ENCODE measurements at regions not wholly inside any gene's neighbourhood (a gene's known extent, or its start where the extent isn't known, plus 50 kb on each side); places are given as distances from the start of the nearest gene placed in this dataset.

DNA sequence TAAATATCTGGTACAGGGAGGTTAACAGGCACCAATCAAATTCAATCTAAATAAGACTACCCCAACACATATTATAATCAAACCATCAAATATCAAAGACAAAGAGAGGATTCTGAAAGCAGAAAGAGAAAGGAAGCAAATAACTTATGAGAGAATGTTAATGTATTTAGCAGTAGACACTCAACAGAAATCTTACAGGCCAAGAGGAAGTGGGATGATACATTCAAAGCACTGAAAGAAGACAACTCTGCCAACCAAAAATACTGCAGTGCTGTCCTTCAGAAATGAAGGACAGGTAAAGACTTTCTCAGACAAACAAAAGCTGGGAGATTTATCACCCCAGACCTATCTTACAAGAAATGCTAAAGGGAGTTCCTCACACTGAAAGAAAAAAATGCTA is 95.9 kb upstream of the PTHLH start:
- no peak overlapping the region for H3K4me3 ChIP-seq (IDR thresholded peaks at IDR 0.05; ENCODE audit: insufficient read depth, low read depth, low read length)
- no peaks in the 10 kb centered on the region for H3K4me1 ChIP-seq (ENCODE audit: low read depth, poor library complexity, severe bottlenecking)
- no peaks in the 10 kb centered on the region for H3K27me3 ChIP-seq (ENCODE audit: insufficient read depth, low read depth)
- H2AFZ ChIP-seq (ENCODE audit: low read depth) = no peak overlapping the region
- H3K36me3 ChIP-seq (ENCODE audit: insufficient read depth) = no peaks in the 10 kb centered on the region
- H4K20me1 ChIP-seq (ENCODE audit: insufficient read depth) = no peaks in the 10 kb centered on the region
- no peaks in the 10 kb centered on the region for H3K79me2 ChIP-seq (ENCODE audit: insufficient read depth, low read depth)
- H3K27ac ChIP-seq = no peak overlapping the region
- H3K9ac ChIP-seq = no peak overlapping the region
- TF ChIP-seq, protein P1, sequence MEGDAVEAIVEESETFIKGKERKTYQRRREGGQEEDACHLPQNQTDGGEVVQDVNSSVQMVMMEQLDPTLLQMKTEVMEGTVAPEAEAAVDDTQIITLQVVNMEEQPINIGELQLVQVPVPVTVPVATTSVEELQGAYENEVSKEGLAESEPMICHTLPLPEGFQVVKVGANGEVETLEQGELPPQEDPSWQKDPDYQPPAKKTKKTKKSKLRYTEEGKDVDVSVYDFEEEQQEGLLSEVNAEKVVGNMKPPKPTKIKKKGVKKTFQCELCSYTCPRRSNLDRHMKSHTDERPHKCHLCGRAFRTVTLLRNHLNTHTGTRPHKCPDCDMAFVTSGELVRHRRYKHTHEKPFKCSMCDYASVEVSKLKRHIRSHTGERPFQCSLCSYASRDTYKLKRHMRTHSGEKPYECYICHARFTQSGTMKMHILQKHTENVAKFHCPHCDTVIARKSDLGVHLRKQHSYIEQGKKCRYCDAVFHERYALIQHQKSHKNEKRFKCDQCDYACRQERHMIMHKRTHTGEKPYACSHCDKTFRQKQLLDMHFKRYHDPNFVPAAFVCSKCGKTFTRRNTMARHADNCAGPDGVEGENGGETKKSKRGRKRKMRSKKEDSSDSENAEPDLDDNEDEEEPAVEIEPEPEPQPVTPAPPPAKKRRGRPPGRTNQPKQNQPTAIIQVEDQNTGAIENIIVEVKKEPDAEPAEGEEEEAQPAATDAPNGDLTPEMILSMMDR (conservative IDR thresholded peaks at IDR 0.05; ENCODE audit: low read depth, low read length) = no peak
- no peak overlapping the region for H3K4me2 ChIP-seq

DNA sequence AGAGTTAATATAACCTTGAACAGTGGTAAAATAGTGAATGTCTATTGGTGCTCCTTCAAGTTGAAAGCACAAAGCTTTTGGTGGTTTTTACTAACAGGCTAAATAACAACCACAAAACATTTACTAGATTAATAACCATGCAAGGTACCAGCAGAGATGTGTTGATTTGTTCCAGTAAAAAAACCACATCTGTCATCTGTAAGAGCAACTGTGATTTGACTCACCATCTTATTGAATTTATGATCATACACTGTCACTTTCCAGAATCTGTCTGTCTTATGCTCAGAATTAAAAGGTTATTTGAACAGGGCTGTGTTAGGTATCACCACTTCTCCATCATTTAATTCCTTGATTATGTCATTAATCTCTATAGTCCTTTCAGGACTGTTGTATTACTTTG is 107.0 kb upstream of the PTHLH start:
- TF ChIP-seq, protein P1 (conservative IDR thresholded peaks at IDR 0.05; ENCODE audit: low read depth, low read length) = no peak
- Histone ChIP-seq H3K27ac (no peak overlapping the region), H4K20me1 (ENCODE audit: insufficient read depth) (no peaks in the 10 kb centered on the region), H3K27me3 (ENCODE audit: insufficient read depth, low read depth) (no peaks in the 10 kb centered on the region; the same call in 1 of the 2 replicates), H3K4me1 (ENCODE audit: low read depth, poor library complexity, severe bottlenecking) (no peaks in the 10 kb centered on the region), H2AFZ (ENCODE audit: low read depth) (no peak overlapping the region), H3K79me2 (ENCODE audit: insufficient read depth, low read depth) (no peaks in the 10 kb centered on the region), H3K4me3 (IDR thresholded peaks at IDR 0.05; ENCODE audit: insufficient read depth, low read depth, low read length) (no peak overlapping the region), H3K9ac (no peak overlapping the region), H3K4me2 (no peak overlapping the region), H3K36me3 (ENCODE audit: insufficient read depth) (no peaks in the 10 kb centered on the region)

DNA sequence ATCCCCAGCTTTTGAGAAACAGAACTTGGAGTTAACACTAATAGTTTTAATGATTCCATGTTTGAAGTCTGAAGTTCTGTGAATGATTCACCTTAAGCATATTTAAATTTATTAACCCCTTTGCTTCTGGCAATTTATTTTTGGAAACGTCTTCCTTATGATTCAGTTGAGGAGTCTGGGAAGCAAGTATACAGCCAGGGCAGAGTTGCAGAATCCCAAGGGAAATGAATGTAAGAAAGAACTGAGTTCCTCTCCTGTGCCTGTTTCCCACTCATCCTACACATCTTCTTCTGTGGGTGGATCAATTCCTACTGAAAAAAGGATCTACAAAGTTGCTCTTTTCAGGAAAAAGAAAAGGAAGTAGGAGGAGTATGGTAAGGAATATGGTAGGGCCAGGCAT is 108.2 kb upstream of the CCDC91 start:
- Histone ChIP-seq H3K4me3 (IDR thresholded peaks at IDR 0.05; ENCODE audit: insufficient read depth, low read depth, low read length) (no peak overlapping the region), H4K20me1 (ENCODE audit: insufficient read depth) (no peaks in the 10 kb centered on the region), H2AFZ (ENCODE audit: low read depth) (no peak overlapping the region), H3K27ac (no peak overlapping the region), H3K36me3 (ENCODE audit: insufficient read depth) (no peaks in the 10 kb centered on the region), H3K79me2 (ENCODE audit: insufficient read depth, low read depth) (no peaks in the 10 kb centered on the region), H3K27me3 (ENCODE audit: insufficient read depth, low read depth) (no peaks in the 10 kb centered on the region; the same call in 1 of the 2 replicates), H3K4me1 (ENCODE audit: low read depth, poor library complexity, severe bottlenecking) (peaks cover 15% of the 10 kb centered on the region), H3K9ac (no peak overlapping the region), H3K4me2 (no peak overlapping the region)
- TF ChIP-seq, protein P1 (conservative IDR thresholded peaks at IDR 0.05; ENCODE audit: low read depth, low read length) = no peak

DNA sequence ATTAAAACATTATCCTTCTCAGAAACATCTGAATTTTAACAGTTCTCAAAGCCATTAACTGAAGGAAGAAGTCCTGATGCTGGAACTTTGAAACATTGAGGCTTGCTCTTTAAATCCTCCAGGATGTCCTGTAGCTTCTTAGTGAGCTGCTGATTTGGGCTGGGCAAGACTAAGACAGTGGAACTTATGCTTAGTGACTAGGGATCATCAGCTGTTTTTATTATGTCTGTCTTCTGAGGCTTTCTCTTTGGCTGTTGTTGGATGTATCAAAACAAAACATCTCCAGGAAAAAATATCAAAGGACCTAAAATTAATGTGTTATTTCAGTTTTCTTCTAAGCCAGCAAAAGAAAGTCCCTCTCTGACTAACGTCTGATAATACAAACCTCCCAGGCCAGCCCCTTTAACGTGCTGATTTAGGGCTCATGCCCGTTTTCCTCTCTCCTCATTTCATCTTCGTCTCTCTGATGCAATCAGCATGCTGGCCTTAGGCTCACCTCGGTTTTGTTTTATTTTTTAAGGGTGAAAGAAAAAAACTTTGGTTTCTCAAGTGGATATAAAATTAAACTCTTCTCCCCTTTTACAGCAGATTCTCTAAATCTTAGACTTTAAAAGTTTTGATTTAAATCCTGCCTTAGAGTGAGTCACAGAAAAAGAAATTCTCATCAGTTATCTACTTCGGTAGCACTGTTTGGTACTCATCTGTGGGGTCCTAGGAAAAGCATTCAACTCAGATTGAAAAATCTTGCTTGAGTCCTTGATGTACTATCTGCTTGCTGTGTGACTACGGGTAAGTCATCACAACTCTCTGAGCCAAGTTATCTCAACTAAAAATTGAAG is 106.2 kb upstream of the CCDC91 start:
- Histone ChIP-seq H2AFZ (ENCODE audit: low read depth) (no peak overlapping the region), H3K9ac (no peak overlapping the region), H3K27me3 (ENCODE audit: insufficient read depth, low read depth) (no peaks in the 10 kb centered on the region; the same call in 1 of the 2 replicates), H3K4me3 (IDR thresholded peaks at IDR 0.05; ENCODE audit: insufficient read depth, low read depth, low read length) (no peak overlapping the region), H3K4me1 (ENCODE audit: low read depth, poor library complexity, severe bottlenecking) (peaks cover 16% of the 10 kb centered on the region), H3K27ac (no peak overlapping the region), H3K79me2 (ENCODE audit: insufficient read depth, low read depth) (no peaks in the 10 kb centered on the region), H4K20me1 (ENCODE audit: insufficient read depth) (no peaks in the 10 kb centered on the region), H3K4me2 (no peak overlapping the region), H3K36me3 (ENCODE audit: insufficient read depth) (no peaks in the 10 kb centered on the region)
- TF ChIP-seq, protein P1 (conservative IDR thresholded peaks at IDR 0.05; ENCODE audit: low read depth, low read length) = no peak
